ENCODE measurements at regions not wholly inside any gene's neighbourhood (a gene's known extent, or its start where the extent isn't known, plus 50 kb on each side); places are given as distances from the start of the nearest gene placed in this dataset.

DNA sequence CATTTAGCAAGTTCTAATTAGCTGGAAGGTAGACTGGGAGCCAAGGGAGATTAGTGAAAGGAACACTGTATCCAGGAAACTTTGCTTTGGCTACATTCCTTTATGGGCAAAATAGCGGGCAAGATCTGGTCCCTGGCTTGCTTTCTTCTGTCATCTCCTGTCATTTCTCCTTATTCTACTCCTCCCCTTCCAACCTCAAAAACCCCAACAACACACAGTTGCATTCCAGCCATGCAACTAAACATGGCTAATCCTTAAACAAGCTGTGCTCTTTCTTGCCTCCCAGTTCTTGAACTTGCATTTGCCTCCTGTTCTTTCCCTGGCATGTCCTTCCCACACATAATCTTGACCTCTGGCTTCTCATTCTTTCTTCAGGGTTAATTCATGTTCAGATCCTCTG lies 59.5 kb upstream of the CDCA7L start:
- DNase-seq (ENCODE audit: low spot score), result no peak

DNA sequence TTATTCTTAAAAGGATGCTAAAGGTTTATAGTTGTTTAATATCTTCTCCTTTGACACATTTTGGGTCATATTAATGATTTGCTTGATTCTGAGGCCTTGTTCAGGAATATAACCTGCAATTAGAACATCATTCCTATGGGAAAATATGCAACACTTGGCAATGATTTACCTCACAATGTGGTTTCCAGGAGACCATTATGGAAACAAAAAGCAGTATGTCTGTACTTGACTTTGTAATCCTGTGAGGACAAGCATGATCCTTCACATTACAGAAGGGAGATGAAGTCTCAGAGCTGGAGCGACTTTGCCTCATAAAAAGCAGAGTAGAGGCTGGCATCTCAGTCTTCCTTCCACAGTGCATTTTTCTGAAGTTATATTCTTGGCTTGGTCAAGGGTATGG lies 57.0 kb upstream of the CDCA7L start:
- DNase-seq (ENCODE audit: low spot score), result no peak

DNA sequence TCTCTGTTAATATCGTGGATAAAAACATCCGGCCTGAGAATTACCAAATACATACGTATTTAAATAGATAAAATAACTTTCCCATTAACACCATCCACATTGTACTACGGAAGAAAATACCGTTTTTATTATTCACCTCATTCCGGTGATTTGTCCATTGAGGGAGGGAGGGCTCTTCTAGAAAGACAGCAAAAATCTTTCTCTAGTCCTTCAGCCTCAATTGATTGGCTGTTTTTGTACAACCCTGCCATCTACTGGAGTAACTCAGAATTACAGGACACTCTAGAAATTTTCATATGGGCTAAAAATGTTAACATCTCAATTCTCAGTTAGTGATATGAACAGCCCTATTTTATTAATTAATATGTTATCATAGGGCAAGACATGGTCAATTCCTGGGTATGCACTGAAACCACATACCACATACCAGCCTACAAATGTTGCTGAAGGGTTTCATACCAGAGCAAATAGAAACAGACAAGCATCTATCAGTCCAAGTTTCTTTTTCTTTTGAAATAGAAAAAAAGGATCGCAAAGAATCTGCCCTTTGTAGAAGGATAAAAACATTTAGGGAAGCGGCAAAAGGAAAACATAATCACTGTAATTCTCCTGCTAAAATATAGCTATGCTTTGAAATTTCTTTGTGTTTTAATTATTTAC lies 55.8 kb upstream of the CDCA7L start:
- DNase-seq (ENCODE audit: low spot score), result peak; percentile 57

DNA sequence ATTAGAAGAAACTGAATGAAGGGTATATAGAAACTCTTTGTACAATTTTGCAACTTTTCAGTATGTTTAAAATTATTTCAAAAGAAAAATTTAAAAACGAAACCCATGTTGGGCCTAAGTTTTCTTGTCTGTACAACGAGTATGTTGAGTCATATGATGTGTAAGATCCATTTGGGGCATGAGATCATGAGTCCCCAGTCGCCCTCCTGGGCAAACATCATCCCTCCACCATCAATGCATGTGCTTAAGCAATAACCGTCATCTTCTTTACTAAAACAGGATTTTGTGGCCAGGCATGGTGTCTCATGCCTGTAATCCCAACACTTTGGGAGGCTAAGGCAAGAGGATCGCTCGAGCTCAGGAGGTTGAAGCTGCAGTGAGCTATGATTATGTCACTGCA lies 54.2 kb upstream of the CDCA7L start:
- DNase-seq (ENCODE audit: low spot score), result no peak

DNA sequence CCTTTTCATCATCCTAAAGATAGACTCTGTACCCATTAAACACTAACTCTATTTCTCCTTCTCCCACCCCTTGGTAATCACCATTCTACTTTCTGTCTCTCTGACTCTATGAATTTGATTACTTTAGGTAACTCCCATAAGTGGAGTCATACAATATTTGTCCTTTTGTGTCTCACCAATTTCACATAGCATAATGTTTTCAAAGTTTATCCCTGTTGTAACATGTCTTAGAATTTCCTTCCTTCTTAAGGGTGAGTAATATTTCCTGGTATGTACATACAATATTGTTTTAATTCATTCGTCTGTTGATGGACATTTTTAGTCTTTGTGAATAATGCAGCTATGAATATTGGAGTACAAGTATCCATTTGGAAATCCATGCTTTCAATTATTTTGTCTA lies 50.9 kb upstream of the CDCA7L start:
- DNase-seq (ENCODE audit: low spot score), result no peak

Measured in D341Med (cell line).